Neural progenitor cell (in vitro differentiated cells): ENCODE measurements at regions not wholly inside any gene's neighbourhood (a gene's known extent, or its start where the extent isn't known, plus 50 kb on each side); places are given as distances from the start of the nearest gene placed in this dataset.

Experiments
- CTCF ChIP-seq: fragments of 200-600 bp; sonication (generic); IDR thresholded peaks from 2 replicates; pipeline ENCODE4 v1.5.1; 2017; ENCODE audit warnings: antibody characterized with exemption, mild to moderate bottlenecking
- EZH2phosphoT487 ChIP-seq: fragments of 200-600 bp; sonication (generic); IDR thresholded peaks from 2 replicates; pipeline ENCODE4 v1.6.1; 2017; ENCODE audit warnings: antibody characterized with exemption

GRCh38 chr18:64882896-64883295, 734.0 kb upstream of the LINC00305 start:
- no peak for TF ChIP-seq CTCF
- TF ChIP-seq EZH2phosphoT487, result no peak
